Common myeloid progenitor, CD34-positive (primary cell): ENCODE measurements at regions not wholly inside any gene's neighbourhood (a gene's known extent, or its start where the extent isn't known, plus 50 kb on each side); places are given as distances from the start of the nearest gene placed in this dataset.
A peak's percentile ranks its signal among the peaks of the same experiment; 100 is the strongest.

Experiments
- CTCF ChIA-PET: fragments of 350-600 bp; sonication (Branson Sonifier 250); formaldehyde crosslinking; loops from one replicate; lab custom pipeline; 2021; ENCODE audit warnings: antibody characterized with exemption; lab: Charles Lee
- POLR2A ChIA-PET: fragments of 350-600 bp; sonication (Branson Sonifier 250); formaldehyde crosslinking; loops from one replicate; lab custom pipeline; 2021; ENCODE audit warnings: antibody characterized with exemption; lab: Charles Lee
- DNase-seq, 3 donors: peaks; one replicate each; pipeline versions ENCODE4 v3.0.0 to v3.0.0-alpha.2; 2013
- H3K27ac ChIP-seq, 2 experiments: 1 replicate in 1 of 2; 2 replicates in 1 of 2; pipeline ENCODE4 v1.7.0; 2013; ENCODE audit warnings: inconsistent platforms in 2 of 2, low read length in 2 of 2, mild to moderate bottlenecking in 2 of 2, low read depth in 1 of 2, moderate library complexity in 1 of 2; ENCODE audit not compliant: severe bottlenecking in 2 of 2, insufficient read depth in 1 of 2, poor library complexity in 1 of 2
- H3K27me3 ChIP-seq, 5 experiments: replicated peaks in 2 of 5; 1 replicate in 3 of 5; 2 replicates in 2 of 5; pipeline versions ENCODE4 v1.6.1 to v1.7.0; 2013; ENCODE audit warnings: low read length in 4 of 5, mild to moderate bottlenecking in 2 of 5, moderate library complexity in 2 of 5, inconsistent platforms in 1 of 5; ENCODE audit not compliant: insufficient read depth in 5 of 5, control insufficient read depth in 4 of 5
- H3K36me3 ChIP-seq, 4 experiments: 1 replicate in 2 of 4; 2 replicates in 2 of 4; pipeline versions ENCODE4 v1.6.1 to v1.7.0; 2013; ENCODE audit warnings: low read length in 3 of 4, control low read depth in 1 of 4, mild to moderate bottlenecking in 1 of 4; ENCODE audit not compliant: control insufficient read depth in 4 of 4, insufficient read depth in 4 of 4
- H3K4me1 ChIP-seq, 4 experiments: 1 replicate in 3 of 4; 2 replicates in 1 of 4; pipeline versions ENCODE4 v1.6.1 to v1.7.1; 2013; ENCODE audit warnings: low read length in 3 of 4, mild to moderate bottlenecking in 3 of 4, control low read depth in 1 of 4, inconsistent platforms in 1 of 4, moderate library complexity in 1 of 4; ENCODE audit not compliant: control insufficient read depth in 4 of 4, insufficient read depth in 4 of 4; ENCODE audit errors: control extremely low read depth in 1 of 4
- H3K4me3 ChIP-seq, 7 experiments: 1 replicate in 4 of 7; 2 replicates in 3 of 7; pipeline versions ENCODE4 v1.5.1 to v1.7.0; 2013; ENCODE audit warnings: mild to moderate bottlenecking in 7 of 7, low read length in 6 of 7, moderate library complexity in 6 of 7, inconsistent platforms in 2 of 7, low read depth in 2 of 7, control low read depth in 1 of 7; ENCODE audit not compliant: insufficient read depth in 4 of 7, control insufficient read depth in 1 of 7; ENCODE audit errors: extremely low read depth in 1 of 7
- H3K9me3 ChIP-seq, 5 experiments: 1 replicate in 4 of 5; 2 replicates in 1 of 5; pipeline versions ENCODE4 v1.6.1 to v1.7.1; 2013; ENCODE audit warnings: low read length in 4 of 5, mild to moderate bottlenecking in 2 of 5, inconsistent platforms in 1 of 5, low read depth in 1 of 5, moderate library complexity in 1 of 5; ENCODE audit not compliant: control insufficient read depth in 4 of 5, insufficient read depth in 2 of 5; ENCODE audit errors: control extremely low read depth in 1 of 5
- WGBS: methylation state at CpG from one replicate; pipeline ENCODE4 v1.1.5; 2013; ENCODE audit not compliant: insufficient coverage; 5-methylcytosine and 5-hydroxymethylcytosine counted together

DNA sequence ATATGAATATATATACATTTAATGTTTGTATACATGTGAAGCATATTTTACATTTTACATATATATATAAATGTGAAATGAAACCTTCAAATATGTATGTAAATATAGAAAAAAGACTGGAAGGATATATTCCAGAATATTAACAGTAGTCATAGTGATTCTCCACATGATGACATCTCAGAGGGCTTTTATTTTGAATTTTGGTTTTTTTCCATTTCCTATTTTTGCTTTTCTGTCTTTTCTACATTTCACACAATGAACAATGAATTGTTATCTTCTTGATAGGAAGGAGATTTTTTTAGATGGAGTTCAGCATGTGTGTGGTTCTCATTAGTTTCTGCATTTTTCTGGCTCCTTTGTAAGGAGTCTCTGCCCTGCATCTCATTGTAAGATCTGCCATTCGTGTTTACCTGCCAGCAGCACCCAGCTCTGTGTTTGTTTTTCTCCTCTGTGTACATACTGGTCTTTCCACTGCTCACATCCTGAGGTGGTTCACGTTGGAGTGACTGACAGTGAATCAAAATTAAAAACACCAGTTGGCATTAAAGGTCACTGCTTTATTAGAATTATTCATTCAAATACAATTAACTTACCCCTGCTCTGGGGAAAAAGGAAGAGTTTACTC is 425.3 kb upstream of the MDFIC2 start:
- CTCF ChIA-PET, result no interaction called here
- no peaks in the 10 kb centered on the region for H3K27me3 ChIP-seq
- 0% methylated on average over 1 of the region's 2 CpGs for WGBS
- H3K4me3 ChIP-seq, result peak overlapping the region in 3 of 7 experiments; percentile 32 to 50 (median 46)
- H3K27ac ChIP-seq, result peak overlapping the region; percentile 42 to 73
- no peaks in the 10 kb centered on the region for H3K36me3 ChIP-seq
- POLR2A ChIA-PET, result no interaction called here
- DNase-seq, result peak in 2 of 3 donors; percentile 48 to 65
- peaks cover 6 to 16% (median 9%) of the 10 kb centered on the region in 4 experiments for H3K4me1 ChIP-seq
- no peaks in the 10 kb centered on the region for H3K9me3 ChIP-seq

DNA sequence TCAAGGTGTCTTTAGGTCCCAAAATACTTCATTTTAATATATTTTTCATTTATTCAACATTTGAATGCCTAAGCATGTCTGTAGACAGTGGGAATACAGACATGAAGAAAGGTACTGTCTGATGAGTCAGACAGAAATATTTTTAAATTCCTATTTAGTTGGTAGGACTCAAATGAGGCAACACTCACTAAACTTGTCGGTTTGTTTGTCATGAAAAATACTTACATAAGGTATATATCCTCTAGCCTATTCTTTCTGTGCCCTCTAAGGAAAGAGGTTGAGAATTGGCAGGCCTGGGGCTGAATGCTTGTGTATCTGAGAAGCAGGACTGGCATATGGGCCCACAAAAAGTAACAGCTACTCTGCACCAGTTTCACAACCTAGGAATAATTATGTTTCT is 423.6 kb upstream of the MDFIC2 start:
- H3K27me3 ChIP-seq, result no peaks in the 10 kb centered on the region
- no peaks in the 10 kb centered on the region for H3K9me3 ChIP-seq
- WGBS, result no CpG with 5 or more reads among the region's 1 CpG
- no peaks in the 10 kb centered on the region for H3K36me3 ChIP-seq
- peaks cover 6 to 16% (median 9%) of the 10 kb centered on the region in 4 experiments for H3K4me1 ChIP-seq
- CTCF ChIA-PET, result no interaction called here
- H3K4me3 ChIP-seq, result no peak overlapping the region
- no peak overlapping the region for H3K27ac ChIP-seq
- POLR2A ChIA-PET, result no interaction called here
- no peak for DNase-seq

DNA sequence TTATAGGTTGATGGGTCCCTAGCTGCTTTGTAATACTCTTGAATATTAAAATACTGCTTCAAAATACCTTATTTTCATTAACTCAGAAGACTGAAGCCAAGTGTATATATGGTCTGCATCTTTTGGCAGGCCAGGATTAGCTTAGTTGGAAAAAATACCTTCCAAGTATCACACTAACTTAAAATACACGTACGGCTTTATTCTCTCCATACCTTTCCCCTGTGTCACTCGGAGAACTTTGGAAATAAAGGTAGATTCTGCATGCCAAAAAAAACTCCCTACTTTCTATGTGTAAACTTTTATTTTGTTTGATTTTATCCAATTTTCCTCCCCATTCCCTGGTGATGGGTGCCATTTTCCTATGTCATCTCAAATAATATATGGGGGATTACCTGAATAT is 422.3 kb upstream of the MDFIC2 start:
- CTCF ChIA-PET, result no interaction called here
- WGBS, result 100% methylated on average over 2 of the region's 3 CpGs
- Histone ChIP-seq H3K9me3 (no peaks in the 10 kb centered on the region), H3K4me3 (no peak overlapping the region), H3K4me1 (peaks cover 6 to 16% (median 9%) of the 10 kb centered on the region in 4 experiments), H3K36me3 (no peaks in the 10 kb centered on the region), H3K27ac (no peak overlapping the region), H3K27me3 (no peaks in the 10 kb centered on the region)
- no peak for DNase-seq
- POLR2A ChIA-PET, result no interaction called here

GRCh38 chr3:70731046-70731445 is 418.6 kb upstream of the MDFIC2 start:
- Histone ChIP-seq H3K27ac (no peak overlapping the region), H3K27me3 (no peaks in the 10 kb centered on the region), H3K4me1 (no peaks in the 10 kb centered on the region), H3K9me3 (no peaks in the 10 kb centered on the region), H3K4me3 (no peak overlapping the region), H3K36me3 (no peaks in the 10 kb centered on the region)
- ChIA-PET CTCF (no interaction called here), POLR2A (no interaction called here)
- no peak for DNase-seq
- WGBS, result no CpG with 5 or more reads among the region's 2 CpGs

GRCh38 chr3:70729845-70730244 is 417.4 kb upstream of the MDFIC2 start:
- H3K27me3 ChIP-seq, result no peaks in the 10 kb centered on the region
- no peak for DNase-seq
- ChIA-PET POLR2A (no interaction called here), CTCF (no interaction called here)
- WGBS, result 100% methylated on average over 2 of the region's 3 CpGs
- H3K27ac ChIP-seq, result no peak overlapping the region
- no peak overlapping the region for H3K4me3 ChIP-seq
- H3K9me3 ChIP-seq, result no peaks in the 10 kb centered on the region
- no peaks in the 10 kb centered on the region for H3K4me1 ChIP-seq
- no peaks in the 10 kb centered on the region for H3K36me3 ChIP-seq

DNA sequence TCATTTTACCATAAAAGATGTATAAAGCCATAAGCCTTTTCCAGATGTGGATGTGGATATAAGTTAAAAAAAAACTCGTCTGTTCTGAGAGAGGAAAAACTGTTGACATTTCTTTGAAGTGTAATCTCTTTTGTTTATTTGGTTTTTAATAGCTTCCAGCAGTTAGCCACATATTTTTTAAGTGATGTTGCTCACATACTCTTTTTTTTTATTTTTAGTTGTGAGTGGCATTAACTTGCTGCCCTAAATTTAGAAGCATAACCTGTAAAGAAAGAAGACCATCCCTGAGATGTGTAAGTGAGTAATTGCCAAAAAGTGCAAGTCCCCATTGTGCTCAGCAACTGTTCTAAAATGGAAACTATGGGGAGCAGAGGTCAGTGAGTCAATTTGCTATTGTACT is 415.9 kb upstream of the MDFIC2 start:
- no CpG with 5 or more reads among the region's 1 CpG for WGBS
- DNase-seq, result no peak
- CTCF ChIA-PET, result no interaction called here
- no peaks in the 10 kb centered on the region for H3K9me3 ChIP-seq
- H3K27ac ChIP-seq, result no peak overlapping the region
- no peaks in the 10 kb centered on the region for H3K4me1 ChIP-seq
- POLR2A ChIA-PET, result interaction anchor here (0.5 kb wide), 1 partner anchor 16 kb away, joined by 8 read pairs; no protein-coding TSS in a partner anchor
- no peaks in the 10 kb centered on the region for H3K36me3 ChIP-seq
- H3K4me3 ChIP-seq, result no peak overlapping the region
- H3K27me3 ChIP-seq, result no peaks in the 10 kb centered on the region

DNA sequence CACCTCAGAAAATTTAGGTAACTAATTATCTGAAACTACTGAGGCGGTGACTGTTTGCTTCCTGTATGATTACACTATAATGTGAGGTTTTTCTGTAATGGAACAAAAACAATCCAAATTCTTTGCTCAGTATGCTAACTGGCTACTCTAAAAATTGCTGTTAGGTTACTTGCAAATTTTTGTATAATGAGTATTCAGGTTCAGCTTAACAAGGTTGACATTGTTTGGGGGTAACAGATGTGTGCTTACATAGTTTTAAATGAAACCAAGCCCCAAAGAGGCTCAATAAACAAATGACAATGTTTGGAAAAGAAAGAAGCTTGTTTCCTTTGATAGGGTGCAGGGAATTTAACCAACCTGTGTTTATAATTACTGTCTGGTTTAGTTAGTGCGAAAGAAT is 414.5 kb upstream of the MDFIC2 start:
- Histone ChIP-seq H3K4me1 (no peaks in the 10 kb centered on the region), H3K36me3 (no peaks in the 10 kb centered on the region), H3K27ac (no peak overlapping the region), H3K4me3 (no peak overlapping the region), H3K9me3 (no peaks in the 10 kb centered on the region), H3K27me3 (no peaks in the 10 kb centered on the region)
- no peak for DNase-seq
- WGBS, result no CpG with 5 or more reads among the region's 2 CpGs
- CTCF ChIA-PET, result interaction anchor here (1.1 to 1.5 kb wide), 2 partner anchors 9 to 12 kb away, joined by 3 to 6 read pairs; no protein-coding TSS in a partner anchor
- POLR2A ChIA-PET, result no interaction called here
